HFFc6 (cell line): ENCODE measurements at regions not wholly inside any gene's neighbourhood (a gene's known extent, or its start where the extent isn't known, plus 50 kb on each side); places are given as distances from the start of the nearest gene placed in this dataset.
A peak's percentile ranks its signal among the peaks of the same experiment; 100 is the strongest.

Source experiments
- DNase-seq: peaks from one replicate; pipeline ENCODE4 v3.0.0-alpha.2; 2018
- H3K27ac Mint-ChIP-seq: 2 replicates; pipeline ENCODE4 v1.8.0; 2020; ENCODE audit warnings: mild to moderate bottlenecking, mixed read lengths
- H3K27me3 Mint-ChIP-seq: 2 replicates; pipeline ENCODE4 v1.8.0; 2021; ENCODE audit warnings: mild to moderate bottlenecking, moderate library complexity, mixed read lengths; ENCODE audit not compliant: insufficient read depth
- H3K36me3 Mint-ChIP-seq: 2 replicates; pipeline ENCODE4 v1.8.0; 2021; ENCODE audit warnings: low read depth, mixed read lengths
- H3K4me1 Mint-ChIP-seq: 2 replicates; pipeline ENCODE4 v1.8.0; 2020; ENCODE audit warnings: low read depth, mixed read lengths
- H3K4me3 Mint-ChIP-seq: 2 replicates; pipeline ENCODE4 v1.8.0; 2020; ENCODE audit warnings: mild to moderate bottlenecking, moderate library complexity, mixed read lengths
- H3K9me3 Mint-ChIP-seq: 2 replicates; pipeline ENCODE4 v1.8.0; 2020; ENCODE audit warnings: mild to moderate bottlenecking, mixed read lengths
- TF ChIP-seq, protein P1 (sequence below): fragments of 200-600 bp; sonication (generic); IDR thresholded peaks from 2 replicates; pipeline ENCODE4 v1.5.0; 2021; ENCODE audit warnings: antibody characterized with exemption, mild to moderate bottlenecking

DNA sequence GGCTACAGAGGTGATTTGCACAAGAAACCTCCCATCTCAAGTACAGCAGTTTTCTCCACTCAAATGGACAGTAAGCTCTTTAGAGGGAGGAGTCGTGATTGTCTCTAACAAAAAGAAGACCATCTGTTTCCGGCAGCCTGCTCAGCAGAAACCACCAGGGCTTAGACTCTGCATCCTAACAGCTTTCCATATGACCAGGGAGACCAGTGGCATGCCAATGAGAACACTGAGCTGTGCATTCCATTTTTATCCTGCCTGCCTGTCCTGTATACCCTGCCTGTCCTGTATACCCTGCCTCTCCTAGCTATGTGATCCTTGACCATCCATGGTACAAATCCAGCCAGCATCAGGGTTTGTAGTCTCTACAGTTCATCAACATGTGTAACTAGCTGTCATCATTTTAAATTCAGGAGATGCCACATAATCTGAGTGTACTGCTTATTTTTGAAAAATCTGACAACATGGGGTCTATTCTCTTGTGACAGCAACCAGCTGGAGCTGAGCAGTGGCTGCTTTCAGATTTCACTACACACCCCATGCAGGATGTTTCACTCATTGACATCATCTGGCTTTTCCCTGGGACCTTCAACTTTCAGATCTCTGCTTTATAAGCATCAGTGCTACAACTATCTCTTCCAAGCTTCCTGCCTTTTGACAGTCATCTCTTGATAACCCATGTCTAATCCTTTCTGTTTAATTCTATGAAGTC, 50.5 kb upstream of the POU2AF2 start:
- no peaks in the 10 kb centered on the region for H3K9me3 Mint-ChIP-seq
- TF ChIP-seq, protein P1, sequence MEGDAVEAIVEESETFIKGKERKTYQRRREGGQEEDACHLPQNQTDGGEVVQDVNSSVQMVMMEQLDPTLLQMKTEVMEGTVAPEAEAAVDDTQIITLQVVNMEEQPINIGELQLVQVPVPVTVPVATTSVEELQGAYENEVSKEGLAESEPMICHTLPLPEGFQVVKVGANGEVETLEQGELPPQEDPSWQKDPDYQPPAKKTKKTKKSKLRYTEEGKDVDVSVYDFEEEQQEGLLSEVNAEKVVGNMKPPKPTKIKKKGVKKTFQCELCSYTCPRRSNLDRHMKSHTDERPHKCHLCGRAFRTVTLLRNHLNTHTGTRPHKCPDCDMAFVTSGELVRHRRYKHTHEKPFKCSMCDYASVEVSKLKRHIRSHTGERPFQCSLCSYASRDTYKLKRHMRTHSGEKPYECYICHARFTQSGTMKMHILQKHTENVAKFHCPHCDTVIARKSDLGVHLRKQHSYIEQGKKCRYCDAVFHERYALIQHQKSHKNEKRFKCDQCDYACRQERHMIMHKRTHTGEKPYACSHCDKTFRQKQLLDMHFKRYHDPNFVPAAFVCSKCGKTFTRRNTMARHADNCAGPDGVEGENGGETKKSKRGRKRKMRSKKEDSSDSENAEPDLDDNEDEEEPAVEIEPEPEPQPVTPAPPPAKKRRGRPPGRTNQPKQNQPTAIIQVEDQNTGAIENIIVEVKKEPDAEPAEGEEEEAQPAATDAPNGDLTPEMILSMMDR = no peak
- no peaks in the 10 kb centered on the region for H3K36me3 Mint-ChIP-seq
- no peaks in the 10 kb centered on the region for H3K4me1 Mint-ChIP-seq
- no peak overlapping the region for H3K4me3 Mint-ChIP-seq
- DNase-seq = no peak
- H3K27me3 Mint-ChIP-seq = no peaks in the 10 kb centered on the region
- no peak overlapping the region for H3K27ac Mint-ChIP-seq

DNA sequence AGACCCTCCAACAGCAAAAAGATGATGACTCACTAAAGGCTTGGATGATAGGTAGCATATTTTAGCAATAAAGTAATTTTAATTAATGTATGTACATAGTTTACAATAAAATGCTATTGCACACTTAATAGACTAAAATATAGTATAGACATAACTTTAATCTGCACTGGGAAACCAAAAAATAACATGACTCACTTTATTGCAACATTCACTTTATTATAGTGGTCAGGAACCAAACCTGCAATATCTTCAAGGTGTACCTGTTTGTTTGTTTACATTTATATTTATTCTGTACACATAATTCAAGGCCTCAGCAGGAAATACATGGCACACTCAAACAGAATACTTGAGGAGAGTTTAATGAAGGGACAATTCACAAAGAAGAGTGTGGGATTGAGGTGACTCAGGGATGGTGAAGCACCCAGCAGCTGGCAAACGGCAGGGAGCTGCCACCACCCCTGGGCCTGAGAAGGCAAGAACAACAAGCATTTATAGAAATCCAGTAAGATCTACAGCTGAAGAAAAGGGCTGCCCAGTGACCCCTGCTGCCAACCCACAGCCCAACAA, 51.5 kb upstream of the POU2AF2 start:
- DNase-seq = no peak
- Mint-ChIP-seq H3K4me1 (0 out of 2 replicates have a peak, but pooled peaks cover 4% of the 10 kb centered on the region), H3K4me3 (no peak overlapping the region), H3K27me3 (no peaks in the 10 kb centered on the region), H3K36me3 (no peaks in the 10 kb centered on the region), H3K27ac (no peak overlapping the region), H3K9me3 (no peaks in the 10 kb centered on the region)
- TF ChIP-seq, protein P1 = no peak

DNA sequence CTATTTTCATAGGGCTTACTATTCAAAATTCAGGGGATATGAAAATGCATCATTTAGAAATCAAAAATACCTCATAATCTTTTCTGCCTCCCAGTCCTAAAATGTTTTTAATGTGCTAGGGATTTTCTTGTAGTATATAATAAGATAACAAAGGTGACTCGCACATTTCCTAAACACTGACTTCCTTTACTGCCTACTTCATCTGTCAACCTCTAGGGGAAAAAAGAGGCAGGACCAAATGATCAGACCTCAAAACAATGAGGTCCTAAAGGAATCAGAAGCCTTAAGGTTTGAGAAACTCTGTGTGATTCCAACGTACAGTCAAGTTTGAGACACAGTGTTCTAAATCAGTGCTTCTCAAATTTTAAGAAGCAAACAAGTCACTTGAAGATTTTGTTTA, 56.1 kb upstream of the POU2AF2 start:
- H3K4me3 Mint-ChIP-seq = no peak overlapping the region
- H3K27ac Mint-ChIP-seq = no peak overlapping the region
- peaks cover 11% of the 10 kb centered on the region for H3K9me3 Mint-ChIP-seq
- H3K27me3 Mint-ChIP-seq = no peaks in the 10 kb centered on the region
- TF ChIP-seq, protein P1 = peak; percentile 24; the same call in 1 of the 2 replicates
- DNase-seq = no peak
- peaks cover 29% of the 10 kb centered on the region for H3K4me1 Mint-ChIP-seq
- H3K36me3 Mint-ChIP-seq = peaks cover 10% of the 10 kb centered on the region; the same call in 1 of the 2 replicates

DNA sequence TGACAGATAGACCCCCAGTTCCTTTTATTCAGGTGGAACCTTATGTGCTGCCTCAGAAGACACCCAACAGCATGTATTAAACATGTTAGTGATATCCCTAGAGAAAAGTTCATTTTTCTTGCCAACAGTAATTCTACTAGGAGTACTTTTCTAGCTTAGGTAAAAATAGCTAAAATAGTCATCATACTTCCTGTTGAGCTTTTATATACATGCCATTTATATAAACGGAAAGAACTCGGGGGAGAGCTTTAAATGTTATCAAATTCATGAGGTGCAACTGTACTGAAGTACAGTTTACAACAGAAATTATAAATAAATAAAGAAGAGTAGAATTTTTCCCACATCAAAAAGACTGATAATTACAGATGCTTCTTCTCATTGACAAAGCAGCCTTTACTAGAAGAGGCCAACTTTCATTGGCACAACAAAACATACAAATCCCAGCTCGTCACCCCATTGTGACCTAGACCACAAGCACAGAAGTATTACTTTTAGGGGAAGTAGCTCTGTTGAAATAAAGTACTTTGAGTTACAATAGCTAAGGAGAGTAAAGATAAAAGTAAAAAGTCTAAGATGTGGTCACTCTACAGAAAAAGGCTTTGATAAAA, 59.1 kb upstream of the POU2AF2 start:
- peaks cover 18% of the 10 kb centered on the region for H3K9me3 Mint-ChIP-seq
- TF ChIP-seq, protein P1 = no peak
- H3K4me3 Mint-ChIP-seq = no peak overlapping the region
- H3K36me3 Mint-ChIP-seq = peaks cover 20% of the 10 kb centered on the region
- H3K27me3 Mint-ChIP-seq = no peaks in the 10 kb centered on the region
- no peak for DNase-seq
- 0 out of 2 replicates have a peak overlapping the region, but pooled peaks have one; percentile 16 for H3K27ac Mint-ChIP-seq
- peaks cover 45% of the 10 kb centered on the region for H3K4me1 Mint-ChIP-seq

DNA sequence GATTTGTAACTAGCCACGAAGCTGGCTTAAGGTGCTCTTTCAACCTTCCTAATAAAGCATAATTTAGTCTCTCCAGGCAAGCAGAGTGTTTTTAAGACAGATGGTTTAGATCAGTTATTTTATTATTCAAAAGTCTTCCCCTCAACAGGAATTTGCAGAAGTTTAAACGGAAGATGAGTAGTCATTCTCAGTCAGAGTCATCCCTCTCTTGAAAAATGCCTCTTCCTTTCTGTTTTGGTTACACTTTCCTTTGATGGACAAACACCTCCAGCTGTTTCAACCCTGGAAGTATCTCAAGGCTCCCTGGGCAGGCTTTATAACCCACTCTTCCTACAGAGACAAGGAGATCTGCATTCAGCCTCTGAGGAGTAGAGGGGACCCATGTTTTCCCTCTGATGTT, 60.3 kb upstream of the POU2AF2 start:
- H3K27ac Mint-ChIP-seq = peak overlapping the region; percentile 63
- H3K27me3 Mint-ChIP-seq = no peaks in the 10 kb centered on the region
- peaks cover 18% of the 10 kb centered on the region for H3K9me3 Mint-ChIP-seq
- peaks cover 20% of the 10 kb centered on the region for H3K36me3 Mint-ChIP-seq
- DNase-seq = peak; percentile 33
- TF ChIP-seq, protein P1 = no peak
- peaks cover 45% of the 10 kb centered on the region for H3K4me1 Mint-ChIP-seq
- peak overlapping the region; percentile 50 for H3K4me3 Mint-ChIP-seq
